ENCODE measurements at regions not wholly inside any gene's neighbourhood (a gene's known extent, or its start where the extent isn't known, plus 50 kb on each side); places are given as distances from the start of the nearest gene placed in this dataset.

DNA sequence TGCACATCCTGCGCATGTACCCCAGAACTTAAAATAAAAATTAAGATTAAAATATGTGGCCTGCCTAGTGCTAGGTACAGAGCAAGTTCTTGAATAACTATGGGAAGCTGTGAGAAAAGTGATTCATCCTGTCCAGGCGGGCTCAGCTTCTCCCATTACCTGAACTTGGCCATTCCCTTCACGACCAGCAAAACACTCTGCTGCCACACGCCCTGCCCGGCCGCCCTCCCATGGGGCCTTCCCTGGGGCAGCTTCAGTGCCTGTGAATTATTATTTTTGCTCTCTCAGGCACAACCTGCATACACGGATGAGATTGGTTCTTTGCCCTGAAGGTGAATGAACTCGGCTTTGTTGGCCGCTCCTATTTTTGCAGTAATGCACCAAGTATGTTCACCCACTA lies 209.2 kb upstream of the SHH start:
- TF ChIP-seq, protein P1, sequence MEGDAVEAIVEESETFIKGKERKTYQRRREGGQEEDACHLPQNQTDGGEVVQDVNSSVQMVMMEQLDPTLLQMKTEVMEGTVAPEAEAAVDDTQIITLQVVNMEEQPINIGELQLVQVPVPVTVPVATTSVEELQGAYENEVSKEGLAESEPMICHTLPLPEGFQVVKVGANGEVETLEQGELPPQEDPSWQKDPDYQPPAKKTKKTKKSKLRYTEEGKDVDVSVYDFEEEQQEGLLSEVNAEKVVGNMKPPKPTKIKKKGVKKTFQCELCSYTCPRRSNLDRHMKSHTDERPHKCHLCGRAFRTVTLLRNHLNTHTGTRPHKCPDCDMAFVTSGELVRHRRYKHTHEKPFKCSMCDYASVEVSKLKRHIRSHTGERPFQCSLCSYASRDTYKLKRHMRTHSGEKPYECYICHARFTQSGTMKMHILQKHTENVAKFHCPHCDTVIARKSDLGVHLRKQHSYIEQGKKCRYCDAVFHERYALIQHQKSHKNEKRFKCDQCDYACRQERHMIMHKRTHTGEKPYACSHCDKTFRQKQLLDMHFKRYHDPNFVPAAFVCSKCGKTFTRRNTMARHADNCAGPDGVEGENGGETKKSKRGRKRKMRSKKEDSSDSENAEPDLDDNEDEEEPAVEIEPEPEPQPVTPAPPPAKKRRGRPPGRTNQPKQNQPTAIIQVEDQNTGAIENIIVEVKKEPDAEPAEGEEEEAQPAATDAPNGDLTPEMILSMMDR (conservative IDR thresholded peaks at IDR 0.05; ENCODE audit: low read depth in 2 of 2): no peak
- TF ChIP-seq ETS1 (IDR thresholded peaks at IDR 0.05) (no peak), EZH2phosphoT487 (IDR thresholded peaks at IDR 0.05; ENCODE audit: unreplicated experiment) (no peak), ZNF114 (CRISPR knock-in tag; IDR thresholded peaks at IDR 0.05) (no peak), POLR2AphosphoS5 (IDR thresholded peaks at IDR 0.05; ENCODE audit: low read depth) (no peak), EZH2 (IDR thresholded peaks at IDR 0.05; ENCODE audit: low read depth, unreplicated experiment) (no peak), CREB1 (CRISPR knock-in tag; IDR thresholded peaks at IDR 0.05; ENCODE audit: low read depth) (no peak), JUNB (IDR thresholded peaks at IDR 0.05; ENCODE audit: unreplicated experiment) (no peak), STAT1 (IDR thresholded peaks at IDR 0.05; ENCODE audit: unreplicated experiment) (no peak)
- TF ChIP-seq, protein P2, sequence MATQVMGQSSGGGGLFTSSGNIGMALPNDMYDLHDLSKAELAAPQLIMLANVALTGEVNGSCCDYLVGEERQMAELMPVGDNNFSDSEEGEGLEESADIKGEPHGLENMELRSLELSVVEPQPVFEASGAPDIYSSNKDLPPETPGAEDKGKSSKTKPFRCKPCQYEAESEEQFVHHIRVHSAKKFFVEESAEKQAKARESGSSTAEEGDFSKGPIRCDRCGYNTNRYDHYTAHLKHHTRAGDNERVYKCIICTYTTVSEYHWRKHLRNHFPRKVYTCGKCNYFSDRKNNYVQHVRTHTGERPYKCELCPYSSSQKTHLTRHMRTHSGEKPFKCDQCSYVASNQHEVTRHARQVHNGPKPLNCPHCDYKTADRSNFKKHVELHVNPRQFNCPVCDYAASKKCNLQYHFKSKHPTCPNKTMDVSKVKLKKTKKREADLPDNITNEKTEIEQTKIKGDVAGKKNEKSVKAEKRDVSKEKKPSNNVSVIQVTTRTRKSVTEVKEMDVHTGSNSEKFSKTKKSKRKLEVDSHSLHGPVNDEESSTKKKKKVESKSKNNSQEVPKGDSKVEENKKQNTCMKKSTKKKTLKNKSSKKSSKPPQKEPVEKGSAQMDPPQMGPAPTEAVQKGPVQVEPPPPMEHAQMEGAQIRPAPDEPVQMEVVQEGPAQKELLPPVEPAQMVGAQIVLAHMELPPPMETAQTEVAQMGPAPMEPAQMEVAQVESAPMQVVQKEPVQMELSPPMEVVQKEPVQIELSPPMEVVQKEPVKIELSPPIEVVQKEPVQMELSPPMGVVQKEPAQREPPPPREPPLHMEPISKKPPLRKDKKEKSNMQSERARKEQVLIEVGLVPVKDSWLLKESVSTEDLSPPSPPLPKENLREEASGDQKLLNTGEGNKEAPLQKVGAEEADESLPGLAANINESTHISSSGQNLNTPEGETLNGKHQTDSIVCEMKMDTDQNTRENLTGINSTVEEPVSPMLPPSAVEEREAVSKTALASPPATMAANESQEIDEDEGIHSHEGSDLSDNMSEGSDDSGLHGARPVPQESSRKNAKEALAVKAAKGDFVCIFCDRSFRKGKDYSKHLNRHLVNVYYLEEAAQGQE (IDR thresholded peaks at IDR 0.05; ENCODE audit: unreplicated experiment): no peak
- TF ChIP-seq, protein P3, sequence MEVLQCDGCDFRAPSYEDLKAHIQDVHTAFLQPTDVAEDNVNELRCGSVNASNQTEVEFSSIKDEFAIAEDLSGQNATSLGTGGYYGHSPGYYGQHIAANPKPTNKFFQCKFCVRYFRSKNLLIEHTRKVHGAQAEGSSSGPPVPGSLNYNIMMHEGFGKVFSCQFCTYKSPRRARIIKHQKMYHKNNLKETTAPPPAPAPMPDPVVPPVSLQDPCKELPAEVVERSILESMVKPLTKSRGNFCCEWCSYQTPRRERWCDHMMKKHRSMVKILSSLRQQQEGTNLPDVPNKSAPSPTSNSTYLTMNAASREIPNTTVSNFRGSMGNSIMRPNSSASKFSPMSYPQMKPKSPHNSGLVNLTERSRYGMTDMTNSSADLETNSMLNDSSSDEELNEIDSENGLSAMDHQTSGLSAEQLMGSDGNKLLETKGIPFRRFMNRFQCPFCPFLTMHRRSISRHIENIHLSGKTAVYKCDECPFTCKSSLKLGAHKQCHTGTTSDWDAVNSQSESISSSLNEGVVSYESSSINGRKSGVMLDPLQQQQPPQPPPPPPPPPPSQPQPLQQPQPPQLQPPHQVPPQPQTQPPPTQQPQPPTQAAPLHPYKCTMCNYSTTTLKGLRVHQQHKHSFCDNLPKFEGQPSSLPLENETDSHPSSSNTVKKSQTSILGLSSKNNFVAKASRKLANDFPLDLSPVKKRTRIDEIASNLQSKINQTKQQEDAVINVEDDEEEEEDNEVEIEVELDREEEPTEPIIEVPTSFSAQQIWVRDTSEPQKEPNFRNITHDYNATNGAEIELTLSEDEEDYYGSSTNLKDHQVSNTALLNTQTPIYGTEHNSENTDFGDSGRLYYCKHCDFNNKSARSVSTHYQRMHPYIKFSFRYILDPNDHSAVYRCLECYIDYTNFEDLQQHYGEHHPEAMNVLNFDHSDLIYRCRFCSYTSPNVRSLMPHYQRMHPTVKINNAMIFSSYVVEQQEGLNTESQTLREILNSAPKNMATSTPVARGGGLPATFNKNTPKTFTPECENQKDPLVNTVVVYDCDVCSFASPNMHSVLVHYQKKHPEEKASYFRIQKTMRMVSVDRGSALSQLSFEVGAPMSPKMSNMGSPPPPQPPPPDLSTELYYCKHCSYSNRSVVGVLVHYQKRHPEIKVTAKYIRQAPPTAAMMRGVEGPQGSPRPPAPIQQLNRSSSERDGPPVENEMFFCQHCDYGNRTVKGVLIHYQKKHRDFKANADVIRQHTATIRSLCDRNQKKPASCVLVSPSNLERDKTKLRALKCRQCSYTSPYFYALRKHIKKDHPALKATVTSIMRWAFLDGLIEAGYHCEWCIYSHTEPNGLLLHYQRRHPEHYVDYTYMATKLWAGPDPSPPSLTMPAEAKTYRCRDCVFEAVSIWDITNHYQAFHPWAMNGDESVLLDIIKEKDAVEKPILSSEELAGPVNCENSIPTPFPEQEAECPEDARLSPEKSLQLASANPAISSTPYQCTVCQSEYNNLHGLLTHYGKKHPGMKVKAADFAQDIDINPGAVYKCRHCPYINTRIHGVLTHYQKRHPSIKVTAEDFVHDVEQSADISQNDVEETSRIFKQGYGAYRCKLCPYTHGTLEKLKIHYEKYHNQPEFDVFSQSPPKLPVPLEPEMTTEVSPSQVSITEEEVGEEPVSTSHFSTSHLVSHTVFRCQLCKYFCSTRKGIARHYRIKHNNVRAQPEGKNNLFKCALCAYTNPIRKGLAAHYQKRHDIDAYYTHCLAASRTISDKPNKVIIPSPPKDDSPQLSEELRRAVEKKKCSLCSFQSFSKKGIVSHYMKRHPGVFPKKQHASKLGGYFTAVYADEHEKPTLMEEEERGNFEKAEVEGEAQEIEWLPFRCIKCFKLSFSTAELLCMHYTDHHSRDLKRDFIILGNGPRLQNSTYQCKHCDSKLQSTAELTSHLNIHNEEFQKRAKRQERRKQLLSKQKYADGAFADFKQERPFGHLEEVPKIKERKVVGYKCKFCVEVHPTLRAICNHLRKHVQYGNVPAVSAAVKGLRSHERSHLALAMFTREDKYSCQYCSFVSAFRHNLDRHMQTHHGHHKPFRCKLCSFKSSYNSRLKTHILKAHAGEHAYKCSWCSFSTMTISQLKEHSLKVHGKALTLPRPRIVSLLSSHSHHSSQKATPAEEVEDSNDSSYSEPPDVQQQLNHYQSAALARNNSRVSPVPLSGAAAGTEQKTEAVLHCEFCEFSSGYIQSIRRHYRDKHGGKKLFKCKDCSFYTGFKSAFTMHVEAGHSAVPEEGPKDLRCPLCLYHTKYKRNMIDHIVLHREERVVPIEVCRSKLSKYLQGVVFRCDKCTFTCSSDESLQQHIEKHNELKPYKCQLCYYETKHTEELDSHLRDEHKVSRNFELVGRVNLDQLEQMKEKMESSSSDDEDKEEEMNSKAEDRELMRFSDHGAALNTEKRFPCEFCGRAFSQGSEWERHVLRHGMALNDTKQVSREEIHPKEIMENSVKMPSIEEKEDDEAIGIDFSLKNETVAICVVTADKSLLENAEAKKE (CRISPR knock-in tag; IDR thresholded peaks at IDR 0.05): no peak

Measured in GM23338 (cell line).